PFSK-1 (cell line): ENCODE measurements at regions not wholly inside any gene's neighbourhood (a gene's known extent, or its start where the extent isn't known, plus 50 kb on each side); places are given as distances from the start of the nearest gene placed in this dataset.

Source experiments
- FOXP2 ChIP-seq: optimal IDR thresholded peaks from 2 replicates; pipeline ENCODE3; 2011; ENCODE audit warnings: borderline replicate concordance, control low read depth, inconsistent platforms; ENCODE audit not compliant: insufficient read depth; ENCODE audit errors: extremely low read length, extremely low read depth
- POLR2AphosphoS5 ChIP-seq: IDR thresholded peaks from 2 replicates; pipeline ENCODE4 v1.6.1; 2012; ENCODE audit warnings: low read depth, mild to moderate bottlenecking, control low read depth, low read length, moderate library complexity
- SIN3A ChIP-seq: IDR thresholded peaks from 2 replicates; pipeline ENCODE4 v1.6.1; 2012; ENCODE audit warnings: mild to moderate bottlenecking, low read length, moderate library complexity, borderline replicate concordance; ENCODE audit not compliant: insufficient read depth
- TAF1 ChIP-seq: IDR thresholded peaks from 2 replicates; pipeline ENCODE4 v1.6.1; 2012; ENCODE audit warnings: low read length, control low read depth, borderline replicate concordance; ENCODE audit not compliant: insufficient read depth
- TF ChIP-seq, protein P1 (sequence below), 2 experiments: IDR thresholded peaks; 2 replicates each; pipeline versions ENCODE4 v1.6.1 to v1.8.0; 2011 to 2012; ENCODE audit warnings: low read depth in 2 of 2, low read length in 2 of 2, control low read depth in 1 of 2, inconsistent platforms in 1 of 2, mild to moderate bottlenecking in 1 of 2, moderate library complexity in 1 of 2; ENCODE audit not compliant: insufficient read depth in 1 of 2

DNA sequence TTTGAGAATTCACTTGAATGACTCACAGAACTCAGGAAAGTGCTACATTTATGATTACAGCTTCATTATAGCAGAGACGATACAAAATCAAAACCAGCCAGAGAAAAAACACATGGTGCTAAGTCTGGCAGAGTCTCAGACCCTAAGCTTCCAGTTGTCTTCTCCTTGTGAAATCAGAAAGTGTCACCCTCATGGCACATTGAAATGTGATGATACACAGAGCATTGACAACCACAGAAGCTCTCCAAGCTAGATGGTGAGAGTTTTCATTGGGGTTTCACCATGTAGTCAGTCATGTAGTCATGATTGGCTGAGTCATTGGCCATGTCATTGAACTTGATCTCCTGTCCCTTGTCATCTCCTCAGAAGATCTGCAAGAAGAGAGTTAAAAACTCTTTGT lies 526.6 kb downstream of the MRPL39 start:
- TF ChIP-seq POLR2AphosphoS5 = no peak
- TF ChIP-seq TAF1 = no peak
- TF ChIP-seq, protein P1, sequence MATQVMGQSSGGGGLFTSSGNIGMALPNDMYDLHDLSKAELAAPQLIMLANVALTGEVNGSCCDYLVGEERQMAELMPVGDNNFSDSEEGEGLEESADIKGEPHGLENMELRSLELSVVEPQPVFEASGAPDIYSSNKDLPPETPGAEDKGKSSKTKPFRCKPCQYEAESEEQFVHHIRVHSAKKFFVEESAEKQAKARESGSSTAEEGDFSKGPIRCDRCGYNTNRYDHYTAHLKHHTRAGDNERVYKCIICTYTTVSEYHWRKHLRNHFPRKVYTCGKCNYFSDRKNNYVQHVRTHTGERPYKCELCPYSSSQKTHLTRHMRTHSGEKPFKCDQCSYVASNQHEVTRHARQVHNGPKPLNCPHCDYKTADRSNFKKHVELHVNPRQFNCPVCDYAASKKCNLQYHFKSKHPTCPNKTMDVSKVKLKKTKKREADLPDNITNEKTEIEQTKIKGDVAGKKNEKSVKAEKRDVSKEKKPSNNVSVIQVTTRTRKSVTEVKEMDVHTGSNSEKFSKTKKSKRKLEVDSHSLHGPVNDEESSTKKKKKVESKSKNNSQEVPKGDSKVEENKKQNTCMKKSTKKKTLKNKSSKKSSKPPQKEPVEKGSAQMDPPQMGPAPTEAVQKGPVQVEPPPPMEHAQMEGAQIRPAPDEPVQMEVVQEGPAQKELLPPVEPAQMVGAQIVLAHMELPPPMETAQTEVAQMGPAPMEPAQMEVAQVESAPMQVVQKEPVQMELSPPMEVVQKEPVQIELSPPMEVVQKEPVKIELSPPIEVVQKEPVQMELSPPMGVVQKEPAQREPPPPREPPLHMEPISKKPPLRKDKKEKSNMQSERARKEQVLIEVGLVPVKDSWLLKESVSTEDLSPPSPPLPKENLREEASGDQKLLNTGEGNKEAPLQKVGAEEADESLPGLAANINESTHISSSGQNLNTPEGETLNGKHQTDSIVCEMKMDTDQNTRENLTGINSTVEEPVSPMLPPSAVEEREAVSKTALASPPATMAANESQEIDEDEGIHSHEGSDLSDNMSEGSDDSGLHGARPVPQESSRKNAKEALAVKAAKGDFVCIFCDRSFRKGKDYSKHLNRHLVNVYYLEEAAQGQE (IDR thresholded peaks at IDR 0.05; ENCODE audit: insufficient read depth in 1 of 2, low read depth in 2 of 2, low read length in 2 of 2) = no peak
- TF ChIP-seq SIN3A = no peak
- TF ChIP-seq FOXP2 = no peak
